Hematopoietic multipotent progenitor cell treated with erythropoietin and hydrocortisone succinate and interleukin-3 and kit ligand, for 6 days (in vitro differentiated cells): ENCODE measurements at regions not wholly inside any gene's neighbourhood (a gene's known extent, or its start where the extent isn't known, plus 50 kb on each side); places are given as distances from the start of the nearest gene placed in this dataset.
A peak's percentile ranks its signal among the peaks of the same experiment; 100 is the strongest.

Experiments used
- DNase-seq: peaks from one replicate; pipeline ENCODE4 v3.0.0-alpha.2; 2015

DNA sequence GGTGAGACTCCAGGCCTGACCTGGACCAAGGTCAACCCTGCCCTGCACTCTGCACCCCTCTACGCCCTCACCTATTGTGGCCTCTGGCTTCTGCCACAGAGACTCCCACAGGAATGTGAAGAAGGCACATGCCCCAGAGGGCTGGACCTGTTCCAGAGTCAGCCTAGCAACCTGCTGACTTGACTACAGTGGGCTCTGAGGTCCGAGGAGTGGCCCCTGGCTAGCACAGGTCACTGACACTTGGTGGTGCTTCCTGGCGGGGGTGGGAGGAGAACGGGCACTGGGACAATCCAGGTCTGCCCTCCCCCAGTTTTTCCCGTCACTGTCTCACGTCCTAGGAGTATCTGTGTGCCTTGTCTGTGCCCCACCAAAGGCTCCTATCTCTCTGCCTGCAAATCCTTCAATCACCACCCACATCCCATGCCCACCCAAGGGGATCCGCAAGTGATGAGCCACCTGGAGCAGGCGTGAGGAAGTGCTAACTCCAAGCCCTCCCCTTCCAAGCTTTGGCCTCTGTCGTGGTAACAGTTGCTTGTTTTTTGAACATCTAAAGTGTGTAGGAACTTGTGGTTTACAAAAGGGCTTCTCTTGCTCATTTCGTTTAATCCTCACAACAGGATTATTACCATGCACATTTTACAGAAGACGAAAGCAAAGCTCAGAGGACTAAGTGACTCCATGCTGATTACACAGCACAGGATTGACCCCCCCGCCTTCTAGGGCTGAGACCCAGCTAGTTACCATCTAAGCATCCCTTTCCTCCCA, 86.2 kb downstream of the MCFD2 start:
- DNase-seq: no peak

DNA sequence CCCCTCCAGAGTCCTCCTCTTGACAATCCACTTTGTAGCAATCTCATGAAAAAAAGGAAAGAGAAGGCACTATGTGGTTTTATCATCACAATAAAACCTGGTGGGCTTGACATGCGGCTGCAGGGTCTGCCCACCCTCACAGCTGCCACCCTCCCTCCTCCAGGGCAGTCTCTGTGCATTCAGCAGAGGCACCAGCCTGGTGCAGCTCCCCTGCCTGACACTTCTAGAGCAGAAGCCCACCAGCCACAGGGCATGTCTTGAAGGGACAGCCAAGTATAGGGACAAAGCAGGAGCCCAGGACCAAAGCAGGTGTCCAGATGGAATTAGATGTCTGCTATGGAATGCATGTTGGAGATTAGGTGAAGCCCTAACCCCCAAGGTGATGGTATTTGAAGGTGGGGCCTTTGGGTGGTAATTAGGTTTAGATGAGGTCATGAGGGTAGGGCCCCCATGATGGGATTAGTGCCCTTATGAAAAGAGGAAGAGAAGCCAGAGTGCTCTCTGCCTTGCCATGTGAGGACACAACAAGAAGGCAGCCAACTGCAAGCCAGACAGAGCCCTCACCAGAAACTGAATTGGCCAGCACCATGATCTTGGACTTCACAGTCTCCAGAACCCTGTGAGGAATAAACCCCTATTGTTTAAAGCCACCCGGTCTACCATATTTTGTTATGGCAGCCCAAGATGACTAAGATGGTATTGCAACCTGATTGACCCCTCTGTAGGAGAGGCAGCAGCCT, 86.9 kb downstream of the MCFD2 start:
- no peak for DNase-seq

DNA sequence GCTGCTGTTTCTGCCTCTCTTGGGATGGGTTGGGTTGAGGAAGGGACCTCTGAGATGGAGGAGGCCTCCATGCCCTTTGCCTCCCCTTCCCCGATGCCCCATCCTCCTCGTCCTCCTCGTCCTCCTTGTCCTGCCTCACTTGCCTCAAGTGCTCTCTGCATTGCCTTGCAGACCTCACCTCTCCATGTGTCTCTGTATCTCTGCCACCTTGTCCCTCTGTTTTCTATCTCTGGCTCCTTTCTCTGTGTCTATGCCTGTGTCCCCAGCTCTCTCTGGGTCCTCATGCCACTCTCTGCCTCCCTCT, 87.5 kb downstream of the MCFD2 start:
- no peak for DNase-seq

DNA sequence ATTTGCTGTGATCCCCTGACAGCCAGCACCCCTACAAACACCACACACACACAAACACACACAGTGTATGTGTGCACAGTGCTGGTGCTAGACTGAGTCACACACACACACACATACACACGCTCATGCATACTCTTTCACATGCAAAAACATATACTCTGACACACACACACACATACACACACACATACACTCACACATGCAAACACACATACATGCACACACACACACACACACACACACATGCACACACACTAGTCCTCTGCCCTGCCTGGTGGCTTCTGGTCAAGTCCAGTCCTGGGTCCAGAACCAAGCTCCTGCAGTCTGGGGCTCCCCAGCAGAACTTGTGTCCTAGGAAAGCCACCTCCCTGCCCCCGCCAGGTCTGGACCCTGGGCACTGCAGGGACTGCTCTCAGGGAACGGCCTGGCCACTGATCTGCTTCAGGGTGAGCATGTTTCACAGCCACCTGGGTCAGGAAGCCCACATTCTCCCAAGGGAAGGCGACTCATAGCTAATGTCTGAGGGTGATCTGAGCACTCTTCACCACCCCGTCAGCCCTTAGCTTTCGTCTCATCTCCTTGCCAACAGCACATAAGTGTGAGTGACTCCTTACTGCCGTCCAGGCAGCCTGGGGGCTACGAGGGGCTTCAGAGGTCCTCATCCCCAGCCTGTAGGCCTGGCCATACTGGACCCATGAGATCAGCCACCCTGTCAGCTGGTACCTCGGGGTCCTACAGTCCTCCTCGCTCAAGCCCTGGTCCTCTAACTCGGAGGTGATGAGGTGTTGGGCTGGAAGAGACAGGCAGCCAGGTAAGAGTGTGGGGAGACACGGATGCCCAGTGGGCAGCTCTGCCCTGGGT, 88.1 kb downstream of the MCFD2 start:
- DNase-seq: no peak

DNA sequence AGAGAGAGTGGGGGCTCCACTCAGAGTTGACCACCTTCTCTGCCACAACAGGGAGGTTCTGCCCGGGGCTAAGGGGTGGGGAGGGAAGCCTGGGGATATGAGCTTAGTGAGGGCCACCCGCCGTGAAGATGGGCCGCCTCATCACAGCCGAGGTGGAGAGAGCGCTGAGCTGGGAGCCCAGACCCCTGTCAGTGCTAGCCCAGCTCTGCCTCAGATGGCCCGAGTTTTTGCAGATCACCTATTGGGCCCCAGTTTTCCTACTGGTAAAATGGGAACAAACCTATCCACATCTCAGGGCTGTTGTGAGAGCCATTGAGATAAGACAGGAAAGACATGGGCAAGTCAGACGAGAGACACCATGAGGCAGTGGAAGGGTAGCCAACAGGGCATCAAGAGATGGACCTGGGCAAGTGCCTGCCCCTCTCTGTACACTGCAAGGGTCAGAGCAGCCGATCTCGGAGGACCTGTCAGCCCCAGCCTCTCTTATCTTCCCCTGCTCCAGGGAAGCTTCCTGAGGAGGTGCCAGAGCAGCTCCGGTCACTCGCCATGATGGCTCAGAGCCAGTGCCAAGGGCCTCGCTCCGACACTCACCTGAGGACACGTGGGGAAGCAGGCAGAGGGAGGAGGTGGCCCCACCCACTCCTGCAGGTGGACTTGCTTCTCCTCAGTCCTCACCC, 88.9 kb downstream of the MCFD2 start:
- no peak for DNase-seq

DNA sequence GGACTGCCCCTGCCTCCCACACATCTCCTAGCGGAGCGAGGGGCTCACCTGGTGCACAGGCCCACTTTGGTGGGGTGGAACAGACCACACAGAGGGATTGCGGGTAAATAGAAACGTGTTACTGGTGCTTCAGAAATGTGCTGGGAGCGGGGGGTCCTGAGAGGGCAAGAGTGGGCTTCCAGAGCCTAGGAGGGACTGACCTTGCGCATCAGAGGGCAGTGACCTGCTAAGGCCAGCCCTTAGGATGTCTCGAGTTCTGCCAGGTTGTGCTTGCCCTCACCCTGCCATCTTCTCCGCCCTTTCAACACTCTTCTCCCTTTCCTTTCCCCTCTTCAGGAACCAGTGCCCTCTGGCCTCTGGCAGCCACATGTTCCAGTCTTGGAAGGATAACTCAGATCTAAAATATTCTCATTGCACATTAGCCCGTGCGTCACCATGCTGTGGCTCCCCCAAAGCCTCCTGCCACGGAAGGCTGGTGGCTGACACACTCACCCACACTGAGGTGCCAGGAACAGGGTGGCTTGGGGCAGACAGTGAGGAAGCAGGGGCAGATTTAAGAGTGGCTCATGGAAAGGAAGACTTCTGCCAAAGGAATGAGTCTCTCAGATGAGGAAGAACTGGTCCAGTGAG, 89.6 kb downstream of the MCFD2 start:
- DNase-seq: no peak

DNA sequence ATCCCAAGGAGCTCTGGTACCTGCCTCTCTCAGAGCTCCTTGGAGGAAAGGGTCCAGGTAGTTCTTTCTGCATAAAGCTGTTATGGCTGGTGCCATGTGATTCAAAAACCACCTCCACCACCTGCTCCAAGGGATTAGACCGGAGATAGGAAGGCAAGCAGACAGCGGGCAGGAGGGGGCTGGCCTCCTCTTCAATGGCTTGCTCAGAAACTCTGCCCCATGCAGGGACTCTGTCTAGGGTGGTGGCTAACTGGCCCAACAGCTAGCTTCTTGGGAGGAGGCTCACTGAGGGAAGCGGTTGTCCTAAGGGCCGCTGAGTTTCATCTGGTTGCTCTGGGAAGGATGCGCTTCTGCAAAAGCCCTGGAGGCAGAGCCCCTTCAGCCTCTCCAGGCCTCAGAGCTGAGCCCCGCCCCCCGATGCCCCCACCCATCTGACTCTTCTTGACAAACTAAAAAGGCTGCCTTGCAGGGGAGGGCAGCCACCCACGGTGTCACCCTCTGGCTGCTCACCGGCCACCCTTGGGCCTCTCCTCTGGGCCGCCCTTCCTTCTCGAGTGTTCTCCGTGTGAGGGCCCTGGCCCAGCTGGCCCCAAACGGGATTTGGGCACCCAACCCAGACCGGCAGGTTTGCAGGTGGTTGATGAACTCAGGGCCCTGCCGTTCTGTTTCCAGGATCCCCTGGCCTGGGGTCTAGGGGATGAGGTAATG, 90.2 kb downstream of the MCFD2 start:
- DNase-seq: no peak

DNA sequence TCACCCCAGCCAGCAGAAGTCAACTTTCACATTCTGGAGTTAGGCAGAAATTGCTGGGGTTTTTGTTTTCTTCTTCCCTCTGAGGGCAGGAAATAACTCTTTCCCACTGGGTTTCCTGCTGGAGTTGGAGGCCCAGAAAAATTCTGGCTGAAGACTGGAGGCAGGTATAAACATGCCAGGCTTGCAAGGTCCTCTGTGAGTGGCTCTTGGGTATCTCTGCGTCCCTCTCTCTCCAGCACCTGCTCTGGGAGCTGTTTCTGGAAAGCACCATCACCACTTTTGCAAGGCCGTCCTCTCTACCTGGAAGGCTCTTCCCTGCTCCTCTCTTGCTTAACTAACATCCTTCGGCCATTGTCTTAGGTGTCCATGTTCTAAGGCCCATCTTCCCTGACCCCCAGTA, 91.0 kb downstream of the MCFD2 start:
- DNase-seq: no peak

DNA sequence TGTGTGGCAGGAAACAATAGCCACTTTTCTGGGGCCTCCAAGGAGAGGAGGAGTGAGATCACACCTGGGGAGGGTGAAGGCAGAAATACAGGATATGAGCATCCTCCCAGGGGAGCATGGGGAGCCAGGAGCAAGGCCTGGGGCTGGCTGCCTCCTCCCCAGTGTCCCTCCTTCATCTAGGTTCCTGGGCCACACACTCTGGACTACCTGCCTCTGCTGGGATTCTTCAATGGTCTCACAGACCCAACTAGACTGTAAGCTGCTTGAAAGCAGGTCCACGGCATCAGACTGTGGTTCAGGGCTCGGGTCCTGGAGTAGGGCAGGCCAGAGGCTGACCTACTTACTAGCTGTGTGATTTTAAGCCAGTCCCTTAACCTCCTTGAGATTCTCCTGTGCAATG, 94.0 kb downstream of the MCFD2 start:
- DNase-seq: no peak

DNA sequence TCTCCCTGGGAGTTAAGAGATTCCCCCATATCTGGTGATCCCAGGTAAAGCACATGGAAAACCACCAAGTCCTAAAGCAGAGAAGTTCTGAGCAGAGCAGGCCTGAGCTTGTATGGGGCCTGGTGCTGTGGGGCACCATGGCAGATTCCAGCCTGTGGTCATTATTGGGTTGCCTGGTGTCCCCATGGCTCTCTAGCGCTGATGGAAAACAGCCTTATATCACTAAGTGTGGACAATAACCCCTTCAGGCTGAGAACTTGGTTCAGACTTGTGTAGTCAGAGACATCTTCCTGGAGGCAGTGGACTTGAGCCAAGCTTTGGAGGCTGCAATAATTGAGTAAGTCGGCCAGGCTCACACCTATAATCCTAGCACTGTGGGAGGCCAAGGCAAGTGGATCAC, 96.8 kb downstream of the MCFD2 start:
- DNase-seq: no peak

DNA sequence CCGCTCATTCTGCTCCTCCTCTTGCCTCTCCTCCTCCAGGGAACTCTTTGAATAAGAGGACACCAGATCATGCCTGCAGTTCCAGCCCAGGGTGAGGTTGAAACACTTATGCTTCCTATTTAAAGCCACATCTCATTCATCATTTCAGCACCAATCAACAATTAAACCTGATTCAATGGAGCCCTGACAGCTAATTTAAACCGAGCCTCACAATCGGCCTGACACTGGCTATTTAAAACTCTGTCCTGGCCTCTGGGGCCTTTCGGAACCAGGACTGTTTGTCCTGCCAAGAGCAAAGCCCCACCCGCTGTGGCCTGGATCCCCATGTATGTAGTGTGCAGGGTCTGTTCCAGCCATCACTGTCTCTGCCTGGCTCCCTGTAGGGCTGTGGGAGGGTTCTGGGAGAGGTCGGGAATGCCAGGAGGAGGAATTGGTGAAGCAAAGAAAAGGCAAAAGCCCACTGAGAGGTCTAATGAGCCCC, 97.4 kb downstream of the MCFD2 start:
- no peak for DNase-seq

DNA sequence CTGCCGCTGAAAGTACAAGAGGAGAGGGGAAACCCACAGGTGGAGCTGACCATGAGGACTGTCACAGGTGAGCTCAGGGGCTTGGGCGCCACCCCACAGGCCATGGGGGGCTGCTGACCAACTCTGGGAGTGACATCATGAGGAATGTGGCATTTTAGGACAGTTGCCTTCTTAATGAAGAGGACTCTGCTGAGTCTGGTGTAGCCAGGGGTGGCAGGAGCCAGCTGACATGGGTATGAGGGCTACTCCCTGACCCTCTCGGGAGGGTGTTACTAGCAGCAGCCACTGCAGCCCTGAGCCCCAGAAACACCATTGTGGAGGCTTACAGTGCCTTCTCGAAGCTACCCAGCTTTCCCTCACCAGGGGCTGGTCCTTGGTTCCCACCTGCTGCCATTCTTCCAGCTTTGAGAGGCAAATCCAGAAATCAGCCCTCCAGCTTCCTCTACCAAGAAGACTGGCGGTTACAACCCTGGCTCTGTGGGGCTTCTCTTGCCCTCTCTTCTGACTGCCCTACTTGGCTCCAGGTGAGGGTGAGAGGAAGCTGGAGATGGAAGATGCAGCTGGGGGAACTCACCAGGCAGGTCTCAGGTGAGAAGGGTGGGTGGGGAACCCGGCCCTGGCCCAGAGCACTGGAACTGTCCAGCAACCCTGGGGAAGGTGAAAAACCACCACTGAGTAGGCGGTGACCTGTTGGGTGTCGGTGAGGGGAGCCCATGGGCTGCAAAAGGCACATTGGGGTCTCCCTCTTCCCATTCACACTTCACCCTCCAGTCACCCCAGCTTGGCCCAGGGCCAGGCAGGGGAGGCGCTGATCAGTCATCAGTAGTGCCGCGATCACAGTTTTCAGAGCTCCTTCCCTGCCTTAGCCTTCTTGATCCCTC, 98.5 kb downstream of the MCFD2 start:
- DNase-seq: no peak

DNA sequence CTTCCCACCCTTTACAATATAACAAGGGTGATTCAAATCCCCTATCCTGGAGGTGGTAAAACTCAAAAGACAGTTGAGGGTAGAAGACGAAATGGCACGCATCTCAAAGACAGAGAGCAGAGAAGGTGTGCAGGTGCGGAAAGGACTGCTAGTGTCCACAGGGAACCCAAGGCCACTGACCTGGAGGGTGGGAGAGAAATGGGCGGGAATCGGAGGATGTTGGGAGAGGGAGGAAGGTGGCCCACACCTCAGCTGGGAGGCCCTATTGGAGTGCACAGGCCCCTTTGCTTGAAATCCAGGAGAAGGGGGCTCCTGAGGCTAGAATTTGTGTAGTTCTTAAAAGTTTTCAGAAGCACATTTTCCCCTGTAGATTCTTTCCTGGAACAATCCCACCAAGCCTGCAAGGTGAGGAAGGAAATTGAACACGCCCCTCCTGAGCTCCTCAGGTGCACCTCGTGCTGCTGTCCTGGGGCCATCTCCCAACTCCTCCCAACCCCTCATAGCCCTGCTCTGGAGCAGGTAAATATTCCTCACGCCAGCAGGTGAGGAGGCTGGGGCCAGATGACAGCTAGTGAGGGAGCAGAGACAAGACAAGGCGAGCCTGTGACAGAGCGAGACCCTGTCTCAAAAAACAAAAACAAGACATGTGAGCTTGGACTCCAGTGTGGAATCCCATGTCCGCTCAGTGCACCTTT, 99.3 kb downstream of the MCFD2 start:
- no peak for DNase-seq

DNA sequence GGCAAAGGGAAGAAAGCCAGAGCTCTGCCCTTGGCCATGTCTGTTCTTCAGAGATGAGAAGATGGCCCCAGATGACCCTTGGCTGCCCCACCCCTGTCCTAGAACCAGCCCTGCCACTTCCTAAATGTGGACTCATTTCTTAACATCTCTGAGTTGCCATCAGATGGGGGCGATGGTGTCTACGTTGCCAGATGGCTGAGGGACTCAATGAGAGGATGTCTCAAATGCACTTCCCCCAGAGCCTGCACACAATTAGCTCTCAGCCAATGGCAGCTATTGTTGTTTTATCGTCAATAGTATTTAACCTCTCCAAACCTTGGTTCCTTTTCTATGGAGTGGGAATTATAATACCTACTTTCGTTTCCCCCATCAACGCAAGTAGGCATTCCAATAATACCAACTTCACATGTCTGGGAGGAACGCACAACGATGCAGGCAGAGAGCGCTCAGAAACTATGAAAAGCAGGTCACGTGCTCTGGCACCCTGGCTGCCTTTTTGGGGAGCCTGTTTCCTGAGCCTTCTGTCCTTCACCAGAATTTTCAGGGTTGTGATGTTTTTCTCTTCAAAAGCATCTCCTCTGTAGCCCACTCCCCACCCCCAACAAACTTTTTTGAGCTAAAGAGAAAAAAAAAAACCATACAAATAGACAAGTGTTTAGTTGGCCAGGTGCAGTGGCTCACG, 100.3 kb downstream of the MCFD2 start:
- DNase-seq: peak; percentile 54

DNA sequence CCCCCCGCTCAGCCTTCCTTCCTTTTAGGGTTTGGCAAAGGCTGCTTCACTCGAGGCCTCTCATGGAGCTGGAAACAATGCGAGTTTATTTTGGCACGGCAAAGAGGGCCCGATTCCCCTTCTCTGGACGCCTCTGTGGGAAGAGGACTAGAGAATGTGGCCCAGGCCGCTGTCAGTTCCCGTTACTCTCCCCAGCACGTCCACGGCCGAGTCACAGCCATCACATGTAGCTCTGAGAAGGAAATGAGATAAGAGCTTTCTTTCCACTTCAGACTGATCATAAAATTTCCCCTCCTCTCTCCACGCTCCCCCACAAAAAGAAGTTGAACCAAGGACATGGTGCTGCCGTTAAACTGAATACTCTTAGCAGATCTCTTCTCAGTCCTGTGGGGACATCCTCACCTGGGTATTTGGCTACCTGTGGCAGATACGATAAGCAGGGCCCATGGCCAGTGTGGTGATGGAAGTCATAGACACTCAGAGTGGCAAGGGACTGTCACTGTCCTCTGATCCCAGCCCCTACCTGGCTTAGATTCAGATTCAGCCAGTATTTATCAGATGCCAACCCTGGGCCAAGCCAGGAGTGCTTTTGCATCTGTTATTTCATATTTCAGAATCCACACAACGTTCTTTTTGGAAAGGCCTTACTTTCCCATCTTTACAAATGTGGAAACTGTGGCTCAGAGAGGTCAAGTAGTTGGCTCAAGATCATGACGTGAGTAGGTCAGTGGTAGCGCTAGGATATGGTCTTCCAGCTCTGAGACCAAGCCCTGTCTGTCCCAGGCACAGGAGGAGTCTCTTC, 101.2 kb downstream of the MCFD2 start:
- DNase-seq: peak; percentile 51

DNA sequence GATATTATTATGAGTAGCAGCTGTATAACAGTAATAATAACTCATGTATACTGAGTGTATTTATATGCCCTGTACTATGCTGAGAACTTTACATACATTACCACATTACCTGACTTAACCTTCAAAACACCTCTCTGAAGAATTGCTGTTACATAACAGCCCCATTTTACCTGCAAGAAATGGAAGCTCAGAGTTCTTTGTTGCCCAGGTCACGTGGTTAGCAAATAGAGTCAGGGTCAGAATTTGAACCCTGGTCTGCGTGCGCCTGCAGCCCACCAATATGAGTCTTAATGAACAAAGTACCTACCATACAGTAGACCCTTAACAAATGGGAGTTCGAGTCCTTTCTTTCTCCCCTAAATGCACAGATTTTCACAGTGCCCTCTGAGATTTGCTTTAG, 101.9 kb downstream of the MCFD2 start:
- no peak for DNase-seq

DNA sequence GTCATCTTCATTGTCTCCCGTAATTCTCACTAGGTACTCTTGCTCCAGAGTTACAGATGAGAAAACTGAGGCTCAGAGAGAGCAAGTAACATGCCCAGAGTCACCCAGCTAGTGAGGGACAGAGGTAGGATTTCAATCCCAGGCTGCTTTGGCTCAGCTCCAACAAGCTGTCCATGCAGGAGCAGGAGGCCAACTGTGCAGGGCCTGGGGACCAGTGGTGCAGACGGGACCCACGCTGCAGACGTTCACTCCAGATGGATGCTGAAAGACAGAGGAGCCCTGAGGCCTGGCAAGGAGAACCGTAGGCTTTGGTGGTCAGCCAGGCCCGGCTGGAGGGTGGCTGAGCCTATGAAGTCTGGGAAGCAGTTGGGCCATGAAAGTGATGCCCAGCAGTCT, 102.6 kb downstream of the MCFD2 start:
- DNase-seq: no peak
